ENCODE measurements at regions not wholly inside any gene's neighbourhood (a gene's known extent, or its start where the extent isn't known, plus 50 kb on each side); places are given as distances from the start of the nearest gene placed in this dataset.

DNA sequence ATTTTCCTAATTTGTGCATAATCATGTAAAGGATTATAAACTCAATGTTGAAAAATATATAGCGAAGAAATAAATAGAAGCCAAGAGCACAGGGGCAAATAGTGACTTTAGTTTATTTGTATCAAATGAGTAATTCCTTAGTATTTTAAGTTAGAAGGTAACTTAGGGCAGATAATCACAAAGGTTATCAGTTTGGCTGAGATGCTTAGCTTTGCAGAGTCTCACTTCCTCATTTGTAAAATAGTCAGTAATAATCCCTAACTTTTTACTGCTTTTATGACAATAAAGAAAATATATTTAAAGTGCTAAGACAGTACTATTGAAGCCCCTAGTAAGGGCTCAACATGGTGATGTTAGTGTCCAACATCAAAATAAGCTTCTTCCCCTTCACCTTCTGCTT lies 297.4 kb upstream of the TUSC1 start:
- Histone ChIP-seq H3K4me3 (no peak overlapping the region), H3K27me3 (no peaks in the 10 kb centered on the region), H3K9me3 (peaks cover 0 to 2% of the 10 kb centered on the region in 2 donors), H3K36me3 (no peaks in the 10 kb centered on the region), H3K27ac (no peak overlapping the region), H3K4me1 (no peaks in the 10 kb centered on the region)
- no peak for TF ChIP-seq CTCF (IDR thresholded peaks at IDR 0.05)
- no peak for ATAC-seq
- no peak for DNase-seq
- intact Hi-C loops (cut with DNase I), result no loop called here

- peak in 1 of 4 donors; percentile 12 for DNase-seq
- no peaks in the 10 kb centered on the region for H3K4me1 ChIP-seq
- H3K36me3 ChIP-seq, result no peaks in the 10 kb centered on the region
- peak in 1 of 2 donors; percentile 32 for TF ChIP-seq CTCF (IDR thresholded peaks at IDR 0.05)
- H3K27ac ChIP-seq, result no peak overlapping the region
- peaks cover 0 to 19% of the 10 kb centered on the region in 2 donors for H3K9me3 ChIP-seq
- H3K27me3 ChIP-seq, result no peaks in the 10 kb centered on the region
- ATAC-seq, result peak; percentile 79
- no peak overlapping the region for H3K4me3 ChIP-seq
- intact Hi-C loops (cut with DNase I), result no loop called here
Observed at GRCh38 chr9:25964239-25964638, 286.0 kb upstream of the TUSC1 start.

- Histone ChIP-seq H3K4me1 (no peaks in the 10 kb centered on the region), H3K9me3 (peaks cover 0 to 17% of the 10 kb centered on the region in 2 donors), H3K4me3 (no peak overlapping the region), H3K36me3 (no peaks in the 10 kb centered on the region), H3K27ac (no peak overlapping the region), H3K27me3 (no peaks in the 10 kb centered on the region)
- no peak for DNase-seq
- ATAC-seq, result no peak
- intact Hi-C loops (cut with DNase I), result no loop called here
- no peak for TF ChIP-seq CTCF (IDR thresholded peaks at IDR 0.05)
Observed at GRCh38 chr9:25960178-25960577, 281.9 kb upstream of the TUSC1 start.

GRCh38 chr9:25954209-25954608 lies 276.0 kb upstream of the TUSC1 start:
- Histone ChIP-seq H3K9me3 (no peaks in the 10 kb centered on the region), H3K27me3 (no peaks in the 10 kb centered on the region), H3K27ac (no peak overlapping the region), H3K36me3 (no peaks in the 10 kb centered on the region), H3K4me1 (no peaks in the 10 kb centered on the region), H3K4me3 (no peak overlapping the region)
- TF ChIP-seq CTCF (IDR thresholded peaks at IDR 0.05), result no peak
- intact Hi-C loops (cut with DNase I), result no loop called here
- DNase-seq, result no peak
- no peak for ATAC-seq

GRCh38 chr9:25948182-25948581 lies 269.9 kb upstream of the TUSC1 start:
- no peak for DNase-seq
- H3K4me3 ChIP-seq, result no peak overlapping the region
- H3K36me3 ChIP-seq, result no peaks in the 10 kb centered on the region
- no peak overlapping the region for H3K27ac ChIP-seq
- no peaks in the 10 kb centered on the region for H3K4me1 ChIP-seq
- peaks cover 0 to 11% of the 10 kb centered on the region in 2 donors for H3K9me3 ChIP-seq
- ATAC-seq, result no peak
- no peaks in the 10 kb centered on the region for H3K27me3 ChIP-seq
- TF ChIP-seq CTCF (IDR thresholded peaks at IDR 0.05), result no peak
- intact Hi-C loops (cut with DNase I), result no loop called here
